GM23338 (cell line): ENCODE measurements at regions not wholly inside any gene's neighbourhood (a gene's known extent, or its start where the extent isn't known, plus 50 kb on each side); places are given as distances from the start of the nearest gene placed in this dataset.

Source experiments
- ATAC-seq: fragments of 200-7000 bp; cut with Tn5 transposase; 3 replicates; pipeline ENCODE4 v1.9.1; 2020
- DNase-seq: peaks from one replicate; pipeline ENCODE4 v3.0.0-alpha.2; 2015; ENCODE audit warnings: low spot score
- H2AFZ ChIP-seq: fragments of 200-600 bp; sonication (generic); 2 replicates; pipeline ENCODE4 v1.8.0; 2016; ENCODE audit warnings: antibody characterized with exemption, mild to moderate bottlenecking, moderate library complexity
- H3F3A ChIP-seq: fragments of 200-600 bp; sonication (generic); replicated peaks from 2 replicates; pipeline ENCODE4 v1.8.0; 2017; ENCODE audit warnings: antibody characterized with exemption, mixed run types, low read depth
- H3K27ac ChIP-seq: fragments of 200-600 bp; sonication (generic); 2 replicates; pipeline ENCODE4 v1.6.1; 2016; ENCODE audit warnings: low read depth
- H3K27me3 ChIP-seq: fragments of 200-600 bp; sonication (generic); 2 replicates; pipeline ENCODE4 v1.8.0; 2016; ENCODE audit warnings: mild to moderate bottlenecking, mixed run types, moderate library complexity; ENCODE audit not compliant: insufficient read depth
- H3K36me3 ChIP-seq: fragments of 200-600 bp; sonication (generic); 2 replicates; pipeline ENCODE4 v1.8.0; 2016; ENCODE audit warnings: mild to moderate bottlenecking; ENCODE audit not compliant: insufficient read depth
- H3K4me1 ChIP-seq: fragments of 200-600 bp; sonication (generic); 2 replicates; pipeline ENCODE4 v1.8.0; 2016; ENCODE audit warnings: mild to moderate bottlenecking, moderate library complexity; ENCODE audit not compliant: insufficient read depth
- H3K4me2 ChIP-seq: fragments of 200-600 bp; sonication (generic); 2 replicates; pipeline ENCODE4 v1.7.1; 2017; ENCODE audit warnings: mixed run types
- H3K4me3 ChIP-seq: fragments of 200-600 bp; sonication (generic); 2 replicates; pipeline ENCODE4 v1.6.1; 2016; ENCODE audit warnings: mixed run types
- H3K79me2 ChIP-seq: fragments of 200-600 bp; sonication (generic); replicated peaks from 2 replicates; pipeline ENCODE4 v1.8.0; 2017; ENCODE audit warnings: mild to moderate bottlenecking; ENCODE audit not compliant: insufficient read depth
- H3K9me2 ChIP-seq: fragments of 200-600 bp; sonication (generic); 2 replicates; pipeline ENCODE4 v1.8.0; 2017; ENCODE audit not compliant: insufficient read depth
- H4K20me1 ChIP-seq: fragments of 200-600 bp; sonication (generic); replicated peaks from 2 replicates; pipeline ENCODE4 v1.8.0; 2017; ENCODE audit warnings: mild to moderate bottlenecking; ENCODE audit not compliant: insufficient read depth
- H3K27ac Mint-ChIP-seq: 2 replicates; pipeline ENCODE4 v1.8.0; 2020; ENCODE audit warnings: inconsistent platforms, mild to moderate bottlenecking, moderate library complexity, mixed read lengths
- H3K27me3 Mint-ChIP-seq: 3 replicates; pipeline ENCODE4 v1.8.0; 2022; ENCODE audit warnings: low read depth, mild to moderate bottlenecking, moderate library complexity, mixed read lengths, inconsistent platforms; ENCODE audit not compliant: insufficient read depth, poor library complexity
- H3K36me3 Mint-ChIP-seq: 3 replicates; pipeline ENCODE4 v1.8.0; 2021; ENCODE audit warnings: low read depth, mild to moderate bottlenecking, inconsistent platforms, moderate library complexity, mixed read lengths
- H3K4me1 Mint-ChIP-seq: 3 replicates; pipeline ENCODE4 v1.8.0; 2020; ENCODE audit warnings: mild to moderate bottlenecking, inconsistent platforms, mixed read lengths
- H3K4me3 Mint-ChIP-seq: 3 replicates; pipeline ENCODE4 v1.8.0; 2021; ENCODE audit warnings: moderate library complexity, mild to moderate bottlenecking, inconsistent platforms, mixed read lengths
- H3K9me3 Mint-ChIP-seq: 3 replicates; pipeline ENCODE4 v1.8.0; 2020; ENCODE audit warnings: moderate library complexity, mild to moderate bottlenecking, inconsistent platforms, mixed read lengths
- CREB1 ChIP-seq: fragments of 250-450 bp; sonication (Bioruptor Pico); IDR thresholded peaks from 2 replicates; pipeline ENCODE4 v1.5.0; 2020; ENCODE audit warnings: low read depth, mild to moderate bottlenecking, moderate library complexity
- EZH2 ChIP-seq: fragments of 200-600 bp; sonication (generic); IDR thresholded peaks from one replicate; pipeline ENCODE4 v1.8.0; 2017; ENCODE audit warnings: antibody characterized with exemption, mild to moderate bottlenecking, low read depth; ENCODE audit not compliant: unreplicated experiment
- EZH2phosphoT487 ChIP-seq: fragments of 200-600 bp; sonication (generic); IDR thresholded peaks from one replicate; pipeline ENCODE4 v1.8.1; 2018; ENCODE audit warnings: antibody characterized with exemption; ENCODE audit not compliant: unreplicated experiment
- JUNB ChIP-seq: IDR thresholded peaks from one replicate; pipeline ENCODE4 v1.6.1; 2016; ENCODE audit warnings: antibody characterized with exemption; ENCODE audit not compliant: unreplicated experiment
- NANOG ChIP-seq: IDR thresholded peaks from 2 replicates; pipeline ENCODE4 v1.6.1; 2016; ENCODE audit warnings: antibody characterized with exemption, borderline replicate concordance
- POLR2AphosphoS5 ChIP-seq: IDR thresholded peaks from 2 replicates; pipeline ENCODE4 v1.6.1; 2016; ENCODE audit warnings: antibody characterized with exemption, low read depth
- STAT1 ChIP-seq: IDR thresholded peaks from one replicate; pipeline ENCODE4 v1.6.1; 2016; ENCODE audit warnings: antibody characterized with exemption; ENCODE audit not compliant: unreplicated experiment
- ZNF114 ChIP-seq: fragments of 250-450 bp; sonication (Bioruptor Pico); IDR thresholded peaks from 2 replicates; pipeline ENCODE4 v1.5.0; 2020; ENCODE audit warnings: mild to moderate bottlenecking, moderate library complexity
- ZNF331 ChIP-seq: fragments of 250-450 bp; sonication (Bioruptor Pico); IDR thresholded peaks from 2 replicates; pipeline ENCODE4 v1.5.0; 2020; ENCODE audit warnings: low read depth, mild to moderate bottlenecking, moderate library complexity
- TF ChIP-seq, protein P1 (sequence below): fragments of 250-450 bp; sonication (Bioruptor Pico); IDR thresholded peaks from 2 replicates; pipeline ENCODE4 v1.5.0; 2020; ENCODE audit warnings: mild to moderate bottlenecking, moderate library complexity
- TF ChIP-seq, protein P2 (sequence below): IDR thresholded peaks from one replicate; pipeline ENCODE4 v1.6.1; 2018; ENCODE audit warnings: antibody characterized with exemption; ENCODE audit not compliant: unreplicated experiment

- TF ChIP-seq, protein P1, sequence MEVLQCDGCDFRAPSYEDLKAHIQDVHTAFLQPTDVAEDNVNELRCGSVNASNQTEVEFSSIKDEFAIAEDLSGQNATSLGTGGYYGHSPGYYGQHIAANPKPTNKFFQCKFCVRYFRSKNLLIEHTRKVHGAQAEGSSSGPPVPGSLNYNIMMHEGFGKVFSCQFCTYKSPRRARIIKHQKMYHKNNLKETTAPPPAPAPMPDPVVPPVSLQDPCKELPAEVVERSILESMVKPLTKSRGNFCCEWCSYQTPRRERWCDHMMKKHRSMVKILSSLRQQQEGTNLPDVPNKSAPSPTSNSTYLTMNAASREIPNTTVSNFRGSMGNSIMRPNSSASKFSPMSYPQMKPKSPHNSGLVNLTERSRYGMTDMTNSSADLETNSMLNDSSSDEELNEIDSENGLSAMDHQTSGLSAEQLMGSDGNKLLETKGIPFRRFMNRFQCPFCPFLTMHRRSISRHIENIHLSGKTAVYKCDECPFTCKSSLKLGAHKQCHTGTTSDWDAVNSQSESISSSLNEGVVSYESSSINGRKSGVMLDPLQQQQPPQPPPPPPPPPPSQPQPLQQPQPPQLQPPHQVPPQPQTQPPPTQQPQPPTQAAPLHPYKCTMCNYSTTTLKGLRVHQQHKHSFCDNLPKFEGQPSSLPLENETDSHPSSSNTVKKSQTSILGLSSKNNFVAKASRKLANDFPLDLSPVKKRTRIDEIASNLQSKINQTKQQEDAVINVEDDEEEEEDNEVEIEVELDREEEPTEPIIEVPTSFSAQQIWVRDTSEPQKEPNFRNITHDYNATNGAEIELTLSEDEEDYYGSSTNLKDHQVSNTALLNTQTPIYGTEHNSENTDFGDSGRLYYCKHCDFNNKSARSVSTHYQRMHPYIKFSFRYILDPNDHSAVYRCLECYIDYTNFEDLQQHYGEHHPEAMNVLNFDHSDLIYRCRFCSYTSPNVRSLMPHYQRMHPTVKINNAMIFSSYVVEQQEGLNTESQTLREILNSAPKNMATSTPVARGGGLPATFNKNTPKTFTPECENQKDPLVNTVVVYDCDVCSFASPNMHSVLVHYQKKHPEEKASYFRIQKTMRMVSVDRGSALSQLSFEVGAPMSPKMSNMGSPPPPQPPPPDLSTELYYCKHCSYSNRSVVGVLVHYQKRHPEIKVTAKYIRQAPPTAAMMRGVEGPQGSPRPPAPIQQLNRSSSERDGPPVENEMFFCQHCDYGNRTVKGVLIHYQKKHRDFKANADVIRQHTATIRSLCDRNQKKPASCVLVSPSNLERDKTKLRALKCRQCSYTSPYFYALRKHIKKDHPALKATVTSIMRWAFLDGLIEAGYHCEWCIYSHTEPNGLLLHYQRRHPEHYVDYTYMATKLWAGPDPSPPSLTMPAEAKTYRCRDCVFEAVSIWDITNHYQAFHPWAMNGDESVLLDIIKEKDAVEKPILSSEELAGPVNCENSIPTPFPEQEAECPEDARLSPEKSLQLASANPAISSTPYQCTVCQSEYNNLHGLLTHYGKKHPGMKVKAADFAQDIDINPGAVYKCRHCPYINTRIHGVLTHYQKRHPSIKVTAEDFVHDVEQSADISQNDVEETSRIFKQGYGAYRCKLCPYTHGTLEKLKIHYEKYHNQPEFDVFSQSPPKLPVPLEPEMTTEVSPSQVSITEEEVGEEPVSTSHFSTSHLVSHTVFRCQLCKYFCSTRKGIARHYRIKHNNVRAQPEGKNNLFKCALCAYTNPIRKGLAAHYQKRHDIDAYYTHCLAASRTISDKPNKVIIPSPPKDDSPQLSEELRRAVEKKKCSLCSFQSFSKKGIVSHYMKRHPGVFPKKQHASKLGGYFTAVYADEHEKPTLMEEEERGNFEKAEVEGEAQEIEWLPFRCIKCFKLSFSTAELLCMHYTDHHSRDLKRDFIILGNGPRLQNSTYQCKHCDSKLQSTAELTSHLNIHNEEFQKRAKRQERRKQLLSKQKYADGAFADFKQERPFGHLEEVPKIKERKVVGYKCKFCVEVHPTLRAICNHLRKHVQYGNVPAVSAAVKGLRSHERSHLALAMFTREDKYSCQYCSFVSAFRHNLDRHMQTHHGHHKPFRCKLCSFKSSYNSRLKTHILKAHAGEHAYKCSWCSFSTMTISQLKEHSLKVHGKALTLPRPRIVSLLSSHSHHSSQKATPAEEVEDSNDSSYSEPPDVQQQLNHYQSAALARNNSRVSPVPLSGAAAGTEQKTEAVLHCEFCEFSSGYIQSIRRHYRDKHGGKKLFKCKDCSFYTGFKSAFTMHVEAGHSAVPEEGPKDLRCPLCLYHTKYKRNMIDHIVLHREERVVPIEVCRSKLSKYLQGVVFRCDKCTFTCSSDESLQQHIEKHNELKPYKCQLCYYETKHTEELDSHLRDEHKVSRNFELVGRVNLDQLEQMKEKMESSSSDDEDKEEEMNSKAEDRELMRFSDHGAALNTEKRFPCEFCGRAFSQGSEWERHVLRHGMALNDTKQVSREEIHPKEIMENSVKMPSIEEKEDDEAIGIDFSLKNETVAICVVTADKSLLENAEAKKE (CRISPR knock-in tag): no peak
- TF ChIP-seq CREB1: no peak
These were observed 424.8 kb upstream of the DMAC1 start (continued) for GRCh38 chr9:8224381-8224801.

DNA sequence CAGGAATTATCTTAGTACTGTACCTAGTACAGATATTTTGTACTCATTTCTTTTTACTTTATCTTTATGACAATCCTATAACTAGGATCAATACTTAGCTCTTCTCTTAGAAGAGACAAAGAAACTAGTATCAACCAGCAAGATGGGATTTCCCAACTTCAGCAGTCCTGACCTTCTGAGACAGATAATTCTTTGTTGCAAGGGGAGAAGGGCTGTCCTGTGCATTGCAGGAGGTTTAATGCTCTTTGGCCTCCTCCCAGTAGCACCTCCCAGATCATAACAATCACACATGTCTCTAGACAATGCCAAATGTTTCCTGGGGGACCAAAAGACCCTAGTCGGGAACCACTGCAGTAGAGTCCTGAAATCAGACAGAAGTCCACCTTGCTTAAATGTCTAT, 424.3 kb upstream of the DMAC1 start:
- Histone ChIP-seq H3K4me2 (no peak overlapping the region), H3K9me2 (no peaks in the 10 kb centered on the region), H3K4me1 (no peaks in the 10 kb centered on the region), H2AFZ (no peak overlapping the region; the same call in 1 of the 2 replicates), H3K4me3 (no peak overlapping the region), H3K27ac (no peak overlapping the region), H4K20me1 (no peaks in the 10 kb centered on the region), H3F3A (no peaks in the 10 kb centered on the region), H3K36me3 (no peaks in the 10 kb centered on the region), H3K27me3 (no peaks in the 10 kb centered on the region), H3K79me2 (no peaks in the 10 kb centered on the region)
- peaks cover 3% of the 10 kb centered on the region; the same call in 1 of the 3 replicates for H3K4me1 Mint-ChIP-seq
- no peak for ATAC-seq
- no peak for DNase-seq
- no peak overlapping the region for H3K27ac Mint-ChIP-seq
- peaks cover 2% of the 10 kb centered on the region for H3K27me3 Mint-ChIP-seq
- no peaks in the 10 kb centered on the region; the same call in 2 of the 3 replicates for H3K9me3 Mint-ChIP-seq
- no peak overlapping the region for H3K4me3 Mint-ChIP-seq
- no peaks in the 10 kb centered on the region; the same call in 2 of the 3 replicates for H3K36me3 Mint-ChIP-seq
- no peak for TF ChIP-seq EZH2phosphoT487
- TF ChIP-seq STAT1: no peak
- TF ChIP-seq POLR2AphosphoS5: no peak
- TF ChIP-seq, protein P2, sequence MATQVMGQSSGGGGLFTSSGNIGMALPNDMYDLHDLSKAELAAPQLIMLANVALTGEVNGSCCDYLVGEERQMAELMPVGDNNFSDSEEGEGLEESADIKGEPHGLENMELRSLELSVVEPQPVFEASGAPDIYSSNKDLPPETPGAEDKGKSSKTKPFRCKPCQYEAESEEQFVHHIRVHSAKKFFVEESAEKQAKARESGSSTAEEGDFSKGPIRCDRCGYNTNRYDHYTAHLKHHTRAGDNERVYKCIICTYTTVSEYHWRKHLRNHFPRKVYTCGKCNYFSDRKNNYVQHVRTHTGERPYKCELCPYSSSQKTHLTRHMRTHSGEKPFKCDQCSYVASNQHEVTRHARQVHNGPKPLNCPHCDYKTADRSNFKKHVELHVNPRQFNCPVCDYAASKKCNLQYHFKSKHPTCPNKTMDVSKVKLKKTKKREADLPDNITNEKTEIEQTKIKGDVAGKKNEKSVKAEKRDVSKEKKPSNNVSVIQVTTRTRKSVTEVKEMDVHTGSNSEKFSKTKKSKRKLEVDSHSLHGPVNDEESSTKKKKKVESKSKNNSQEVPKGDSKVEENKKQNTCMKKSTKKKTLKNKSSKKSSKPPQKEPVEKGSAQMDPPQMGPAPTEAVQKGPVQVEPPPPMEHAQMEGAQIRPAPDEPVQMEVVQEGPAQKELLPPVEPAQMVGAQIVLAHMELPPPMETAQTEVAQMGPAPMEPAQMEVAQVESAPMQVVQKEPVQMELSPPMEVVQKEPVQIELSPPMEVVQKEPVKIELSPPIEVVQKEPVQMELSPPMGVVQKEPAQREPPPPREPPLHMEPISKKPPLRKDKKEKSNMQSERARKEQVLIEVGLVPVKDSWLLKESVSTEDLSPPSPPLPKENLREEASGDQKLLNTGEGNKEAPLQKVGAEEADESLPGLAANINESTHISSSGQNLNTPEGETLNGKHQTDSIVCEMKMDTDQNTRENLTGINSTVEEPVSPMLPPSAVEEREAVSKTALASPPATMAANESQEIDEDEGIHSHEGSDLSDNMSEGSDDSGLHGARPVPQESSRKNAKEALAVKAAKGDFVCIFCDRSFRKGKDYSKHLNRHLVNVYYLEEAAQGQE: no peak
- TF ChIP-seq NANOG: no peak
- TF ChIP-seq CREB1: no peak
- no peak for TF ChIP-seq EZH2
- TF ChIP-seq ZNF114 (CRISPR knock-in tag): no peak
- TF ChIP-seq ZNF331 (CRISPR knock-in tag): no peak
- TF ChIP-seq JUNB: no peak
